ENCODE measurements at regions not wholly inside any gene's neighbourhood (a gene's known extent, or its start where the extent isn't known, plus 50 kb on each side); places are given as distances from the start of the nearest gene placed in this dataset.

DNA sequence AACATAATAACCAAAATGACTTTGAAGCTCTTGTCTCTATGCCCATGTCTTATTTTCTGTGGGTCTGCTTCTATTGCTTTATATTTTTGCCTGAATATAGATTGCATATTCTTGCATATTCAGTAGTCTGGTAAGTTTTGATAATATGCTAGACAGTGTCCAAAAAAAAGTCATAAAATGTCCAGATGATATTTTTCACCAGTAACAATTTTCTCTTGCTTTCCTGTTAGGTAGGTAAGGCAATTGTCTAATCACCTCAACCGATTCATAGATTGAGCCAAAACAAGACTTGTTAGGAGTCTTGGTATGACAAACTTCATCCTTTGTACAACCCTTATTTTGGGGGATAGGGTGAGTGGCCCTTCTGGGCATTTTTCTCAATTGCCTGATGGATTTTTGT is 277.0 kb upstream of the NRP1 start:
- DNase-seq (ENCODE audit: low read depth, low spot score): no peak
- H3K4me3 ChIP-seq (ENCODE audit: low read depth, low read length): no peak overlapping the region
- TF ChIP-seq, protein P1, sequence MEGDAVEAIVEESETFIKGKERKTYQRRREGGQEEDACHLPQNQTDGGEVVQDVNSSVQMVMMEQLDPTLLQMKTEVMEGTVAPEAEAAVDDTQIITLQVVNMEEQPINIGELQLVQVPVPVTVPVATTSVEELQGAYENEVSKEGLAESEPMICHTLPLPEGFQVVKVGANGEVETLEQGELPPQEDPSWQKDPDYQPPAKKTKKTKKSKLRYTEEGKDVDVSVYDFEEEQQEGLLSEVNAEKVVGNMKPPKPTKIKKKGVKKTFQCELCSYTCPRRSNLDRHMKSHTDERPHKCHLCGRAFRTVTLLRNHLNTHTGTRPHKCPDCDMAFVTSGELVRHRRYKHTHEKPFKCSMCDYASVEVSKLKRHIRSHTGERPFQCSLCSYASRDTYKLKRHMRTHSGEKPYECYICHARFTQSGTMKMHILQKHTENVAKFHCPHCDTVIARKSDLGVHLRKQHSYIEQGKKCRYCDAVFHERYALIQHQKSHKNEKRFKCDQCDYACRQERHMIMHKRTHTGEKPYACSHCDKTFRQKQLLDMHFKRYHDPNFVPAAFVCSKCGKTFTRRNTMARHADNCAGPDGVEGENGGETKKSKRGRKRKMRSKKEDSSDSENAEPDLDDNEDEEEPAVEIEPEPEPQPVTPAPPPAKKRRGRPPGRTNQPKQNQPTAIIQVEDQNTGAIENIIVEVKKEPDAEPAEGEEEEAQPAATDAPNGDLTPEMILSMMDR (IDR thresholded peaks at IDR 0.05; ENCODE audit: low read depth, low read length): no peak
- in situ Hi-C loops (cut with HindIII; ENCODE audit: low sequenced_read_pairs): no loop called here

DNA sequence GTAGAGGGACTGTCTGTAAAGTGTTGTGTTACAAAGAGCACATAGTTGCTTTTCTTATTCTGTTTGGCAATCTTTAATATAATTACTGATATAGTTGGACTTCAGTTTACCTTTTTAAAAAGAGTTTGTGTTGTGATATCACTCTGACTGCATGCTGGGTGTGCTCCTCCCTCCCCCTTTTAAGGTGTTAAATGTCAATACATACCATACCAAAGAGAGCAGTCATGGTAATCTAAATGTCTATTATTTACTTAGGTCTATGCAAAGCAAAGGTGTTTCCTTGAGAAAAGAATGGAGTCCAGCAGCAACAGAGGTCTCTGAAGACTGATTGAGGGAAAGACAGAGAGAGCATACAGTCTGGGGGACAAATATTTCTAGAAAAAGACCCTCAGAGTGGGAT is 275.1 kb upstream of the NRP1 start:
- no peak overlapping the region for H3K4me3 ChIP-seq (ENCODE audit: low read depth, low read length)
- no peak for DNase-seq (ENCODE audit: low read depth, low spot score)
- in situ Hi-C loops (cut with HindIII; ENCODE audit: low sequenced_read_pairs): no loop called here
- TF ChIP-seq, protein P1 (IDR thresholded peaks at IDR 0.05; ENCODE audit: low read depth, low read length): no peak

DNA sequence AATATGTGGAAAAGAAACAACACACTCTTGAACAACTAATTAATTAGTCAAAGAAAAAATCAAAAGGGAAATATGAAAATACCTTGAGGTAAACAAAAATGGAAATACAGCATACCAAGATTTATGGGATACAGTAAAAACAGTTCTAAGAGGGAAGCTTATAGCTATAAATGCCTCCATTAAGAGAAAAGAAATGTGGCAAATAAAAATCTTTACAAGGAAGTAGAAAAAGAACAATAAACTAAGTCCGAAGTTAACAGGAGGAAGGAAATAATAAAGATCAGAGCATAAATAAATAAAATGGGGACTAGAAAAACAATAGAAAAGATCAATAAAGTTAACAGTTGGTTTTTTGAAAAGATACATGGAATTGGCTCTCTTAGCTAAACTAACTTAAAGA is 267.8 kb upstream of the NRP1 start:
- in situ Hi-C loops (cut with HindIII; ENCODE audit: low sequenced_read_pairs): no loop called here
- TF ChIP-seq, protein P1 (IDR thresholded peaks at IDR 0.05; ENCODE audit: low read depth, low read length): no peak
- DNase-seq (ENCODE audit: low read depth, low spot score): no peak
- no peak overlapping the region for H3K4me3 ChIP-seq (ENCODE audit: low read depth, low read length)

DNA sequence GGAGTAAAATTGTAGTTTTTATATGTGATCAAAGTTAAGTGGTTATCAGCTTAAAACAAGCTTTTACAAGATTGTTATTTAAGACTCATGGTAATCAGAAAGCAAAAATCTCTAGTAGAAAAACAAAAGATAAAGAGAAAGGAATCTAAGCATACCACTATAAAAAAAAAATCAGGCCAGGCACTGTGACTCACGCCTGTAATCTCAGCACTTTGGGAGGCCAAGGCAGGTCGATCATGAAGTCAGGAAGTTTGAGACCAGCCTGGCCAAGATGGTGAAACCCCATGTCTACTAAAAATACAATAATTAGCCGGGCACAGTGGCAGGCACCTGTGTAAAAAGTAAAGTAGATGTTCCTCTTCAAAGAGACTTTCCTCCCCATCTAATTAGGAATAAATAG is 265.9 kb upstream of the NRP1 start:
- no peak overlapping the region for H3K4me3 ChIP-seq (ENCODE audit: low read depth, low read length)
- in situ Hi-C loops (cut with HindIII; ENCODE audit: low sequenced_read_pairs): no loop called here
- TF ChIP-seq, protein P1 (IDR thresholded peaks at IDR 0.05; ENCODE audit: low read depth, low read length): no peak
- DNase-seq (ENCODE audit: low read depth, low spot score): peak; percentile 48

- in situ Hi-C loops (cut with HindIII; ENCODE audit: low sequenced_read_pairs): no loop called here
- no peak for DNase-seq (ENCODE audit: low read depth, low spot score)
- no peak overlapping the region for H3K4me3 ChIP-seq (ENCODE audit: low read depth, low read length)
- TF ChIP-seq, protein P1 (IDR thresholded peaks at IDR 0.05; ENCODE audit: low read depth, low read length): no peak
These were observed 262.0 kb upstream of the NRP1 start for GRCh38 chr10:33596422-33596821.

- in situ Hi-C loops (cut with HindIII; ENCODE audit: low sequenced_read_pairs): no loop called here
- no peak for DNase-seq (ENCODE audit: low read depth, low spot score)
- TF ChIP-seq, protein P1 (IDR thresholded peaks at IDR 0.05; ENCODE audit: low read depth, low read length): no peak
- H3K4me3 ChIP-seq (ENCODE audit: low read depth, low read length): no peak overlapping the region
These were observed 260.0 kb upstream of the NRP1 start for GRCh38 chr10:33594475-33594874.

All from astrocyte of the spinal cord (primary cell).